ENCODE measurements at regions not wholly inside any gene's neighbourhood (a gene's known extent, or its start where the extent isn't known, plus 50 kb on each side); places are given as distances from the start of the nearest gene placed in this dataset.

- DNase-seq (ENCODE audit: low read depth, low spot score), result no peak
Measured at GRCh38 chr18:39840406-39840805, 2114.6 kb upstream of the PIK3C3 start.

- no peak for DNase-seq (ENCODE audit: low read depth, low spot score)
Measured at GRCh38 chr18:39839782-39840181, 2115.3 kb upstream of the PIK3C3 start.

GRCh38 chr18:39838831-39839230 lies 2116.2 kb upstream of the PIK3C3 start:
- DNase-seq (ENCODE audit: low read depth, low spot score), result no peak

- DNase-seq (ENCODE audit: low read depth, low spot score), result no peak
Measured at GRCh38 chr18:39835303-39836030, 2119.6 kb upstream of the PIK3C3 start.

- no peak for DNase-seq (ENCODE audit: low read depth, low spot score)
Measured at GRCh38 chr18:39834636-39835035, 2120.4 kb upstream of the PIK3C3 start.

GRCh38 chr18:39825485-39826150 lies 2129.4 kb upstream of the PIK3C3 start:
- no peak for DNase-seq (ENCODE audit: low read depth, low spot score)

GRCh38 chr18:39806525-39806924 lies 2148.5 kb upstream of the PIK3C3 start:
- no peak for DNase-seq (ENCODE audit: low read depth, low spot score)

GRCh38 chr18:39805218-39805617 lies 2149.8 kb upstream of the PIK3C3 start:
- no peak for DNase-seq (ENCODE audit: low read depth, low spot score)

- DNase-seq (ENCODE audit: low read depth, low spot score), result no peak
Measured at GRCh38 chr18:39802648-39803229, 2152.3 kb upstream of the PIK3C3 start.

- DNase-seq (ENCODE audit: low read depth, low spot score), result no peak
Measured at GRCh38 chr18:39801848-39802247, 2153.2 kb upstream of the PIK3C3 start.

GRCh38 chr18:39801010-39801409 lies 2154.0 kb upstream of the PIK3C3 start:
- DNase-seq (ENCODE audit: low read depth, low spot score), result no peak

GRCh38 chr18:39799006-39799405 lies 2156.0 kb upstream of the PIK3C3 start:
- DNase-seq (ENCODE audit: low read depth, low spot score), result no peak

GRCh38 chr18:39796393-39796792 lies 2158.6 kb upstream of the PIK3C3 start:
- no peak for DNase-seq (ENCODE audit: low read depth, low spot score)

- DNase-seq (ENCODE audit: low read depth, low spot score), result no peak
Measured at GRCh38 chr18:39795350-39795749, 2159.7 kb upstream of the PIK3C3 start.

- no peak for DNase-seq (ENCODE audit: low read depth, low spot score)
Measured at GRCh38 chr18:39793609-39794008, 2161.4 kb upstream of the PIK3C3 start.

GRCh38 chr18:39788383-39788782 lies 2166.7 kb upstream of the PIK3C3 start:
- DNase-seq (ENCODE audit: low read depth, low spot score), result no peak

- DNase-seq (ENCODE audit: low read depth, low spot score), result no peak
Measured at GRCh38 chr18:39786477-39786876, 2168.6 kb upstream of the PIK3C3 start.

GRCh38 chr18:39784541-39784940 lies 2170.5 kb upstream of the PIK3C3 start:
- no peak for DNase-seq (ENCODE audit: low read depth, low spot score)

- no peak for DNase-seq (ENCODE audit: low read depth, low spot score)
Measured at GRCh38 chr18:39781565-39781964, 2173.5 kb upstream of the PIK3C3 start.

- DNase-seq (ENCODE audit: low read depth, low spot score), result no peak
Measured at GRCh38 chr18:39780774-39781173, 2174.3 kb upstream of the PIK3C3 start.

- DNase-seq (ENCODE audit: low read depth, low spot score), result no peak
Measured at GRCh38 chr18:39779926-39780325, 2175.1 kb upstream of the PIK3C3 start.

GRCh38 chr18:39776766-39777165 lies 2178.3 kb upstream of the PIK3C3 start:
- no peak for DNase-seq (ENCODE audit: low read depth, low spot score)

All from iPS DF 19.7 (cell line).